ENCODE measurements at regions not wholly inside any gene's neighbourhood (a gene's known extent, or its start where the extent isn't known, plus 50 kb on each side); places are given as distances from the start of the nearest gene placed in this dataset.

GRCh38 chr11:10938650-10939387, 81.0 kb upstream of the ZBED5 start:
- no peak for TF ChIP-seq CTCF (IDR thresholded peaks at IDR 0.05)
- no peak for TF ChIP-seq POLR2A (IDR thresholded peaks at IDR 0.05)
